ENCODE measurements at regions not wholly inside any gene's neighbourhood (a gene's known extent, or its start where the extent isn't known, plus 50 kb on each side); places are given as distances from the start of the nearest gene placed in this dataset.

DNA sequence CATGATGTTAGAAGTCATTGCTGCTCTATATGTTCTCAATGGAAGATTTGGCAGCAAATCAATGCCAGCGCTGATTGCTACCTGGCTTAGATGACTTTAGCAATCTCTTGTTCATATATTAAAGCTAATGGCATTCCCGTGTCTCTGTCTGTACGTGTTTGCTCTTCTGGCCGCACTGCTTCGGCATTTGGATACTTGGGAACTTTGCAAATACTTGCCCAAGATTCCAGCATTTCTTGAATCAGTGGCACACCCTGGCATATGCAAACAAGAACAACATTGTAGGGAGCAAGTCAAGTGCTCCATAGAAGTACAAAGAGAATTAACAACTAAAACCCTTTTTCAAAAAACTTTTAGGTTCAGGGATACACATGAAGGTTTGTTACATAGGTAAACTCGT lies 128.9 kb upstream of the TMEM164 start:
- in situ Hi-C loops (cut with MboI; ENCODE audit: low sequenced_read_pairs) = no loop called here

DNA sequence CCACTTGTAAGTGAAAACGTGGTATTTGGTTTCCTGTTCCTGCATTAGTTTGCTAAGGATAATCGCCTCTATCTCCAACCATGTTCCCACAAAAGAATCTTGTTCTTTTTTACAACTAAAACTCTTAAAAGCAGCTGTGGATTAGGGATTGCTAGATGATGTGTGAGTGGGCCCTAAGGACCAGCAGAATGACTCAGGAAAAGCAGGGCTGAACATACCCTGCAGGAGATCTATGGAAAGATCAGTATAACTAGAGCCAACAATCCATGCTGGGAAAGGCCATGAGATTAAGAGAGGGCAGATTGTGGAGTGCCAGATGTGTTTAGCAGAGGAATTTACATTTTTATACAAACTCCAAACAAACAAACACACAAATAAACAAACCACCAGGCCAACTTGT lies 128.4 kb upstream of the TMEM164 start:
- in situ Hi-C loops (cut with MboI; ENCODE audit: low sequenced_read_pairs) = no loop called here

DNA sequence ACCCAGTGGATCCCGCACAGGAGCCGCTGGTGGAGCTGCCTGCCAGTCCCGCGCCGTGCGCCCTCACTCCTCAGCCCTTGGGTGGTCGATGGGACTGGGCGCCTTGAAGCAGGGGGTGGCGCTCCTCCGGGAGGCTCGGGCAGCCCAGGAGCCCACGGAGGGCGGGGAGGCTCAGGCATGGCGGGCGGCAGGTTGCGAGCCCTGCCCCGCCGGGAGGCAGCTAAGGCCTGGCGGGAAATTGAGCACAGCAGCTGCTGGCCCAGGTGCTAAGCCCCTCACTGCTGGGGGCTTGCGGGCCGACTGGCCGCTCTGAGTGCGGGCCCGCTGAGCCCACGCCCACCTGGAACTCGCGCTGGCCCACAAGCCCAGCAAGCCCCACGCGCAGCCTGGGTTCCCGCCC lies 127.1 kb upstream of the TMEM164 start:
- in situ Hi-C loops (cut with MboI; ENCODE audit: low sequenced_read_pairs) = loop anchor here (25.0 kb wide), 1 partner anchor 389 kb away; the partner anchor contains the start of gene GUCY2F

- in situ Hi-C loops (cut with MboI; ENCODE audit: low sequenced_read_pairs) = loop anchor here (25.0 kb wide), 1 partner anchor 391 kb away; the partner anchor contains the start of gene GUCY2F
Observed at GRCh38 chrX:109878236-109878635, 124.7 kb upstream of the TMEM164 start.

- in situ Hi-C loops (cut with MboI; ENCODE audit: low sequenced_read_pairs) = loop anchor here (25.0 kb wide), 1 partner anchor 393 kb away; the partner anchor contains the start of gene GUCY2F
Observed at GRCh38 chrX:109879991-109880390, 122.9 kb upstream of the TMEM164 start.

DNA sequence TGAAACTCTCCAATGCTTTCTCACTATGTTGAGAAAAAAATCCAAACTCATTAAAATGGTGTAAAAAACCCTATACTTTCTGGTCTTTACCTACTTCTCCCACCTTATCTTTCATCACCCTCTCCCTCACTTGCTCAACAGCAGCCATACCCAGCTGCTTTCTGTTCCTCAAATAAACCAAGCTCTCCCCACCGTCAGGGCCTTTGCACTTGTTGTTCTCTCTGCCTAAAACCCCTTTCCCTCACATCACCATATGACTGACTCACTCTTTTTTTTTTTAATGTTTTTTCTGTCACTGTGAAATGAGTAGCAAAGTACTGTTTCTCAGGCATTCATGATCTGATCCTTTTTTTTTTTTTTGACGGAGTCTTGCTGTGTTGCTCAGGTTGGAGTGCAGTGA lies 122.3 kb upstream of the TMEM164 start:
- in situ Hi-C loops (cut with MboI; ENCODE audit: low sequenced_read_pairs) = loop anchor here (25.0 kb wide), 1 partner anchor 393 kb away; the partner anchor contains the start of gene GUCY2F

- in situ Hi-C loops (cut with MboI; ENCODE audit: low sequenced_read_pairs) = loop anchor here (25.0 kb wide), 1 partner anchor 399 kb away; the partner anchor contains the start of gene GUCY2F
Observed at GRCh38 chrX:109886122-109886761, 116.7 kb upstream of the TMEM164 start.

DNA sequence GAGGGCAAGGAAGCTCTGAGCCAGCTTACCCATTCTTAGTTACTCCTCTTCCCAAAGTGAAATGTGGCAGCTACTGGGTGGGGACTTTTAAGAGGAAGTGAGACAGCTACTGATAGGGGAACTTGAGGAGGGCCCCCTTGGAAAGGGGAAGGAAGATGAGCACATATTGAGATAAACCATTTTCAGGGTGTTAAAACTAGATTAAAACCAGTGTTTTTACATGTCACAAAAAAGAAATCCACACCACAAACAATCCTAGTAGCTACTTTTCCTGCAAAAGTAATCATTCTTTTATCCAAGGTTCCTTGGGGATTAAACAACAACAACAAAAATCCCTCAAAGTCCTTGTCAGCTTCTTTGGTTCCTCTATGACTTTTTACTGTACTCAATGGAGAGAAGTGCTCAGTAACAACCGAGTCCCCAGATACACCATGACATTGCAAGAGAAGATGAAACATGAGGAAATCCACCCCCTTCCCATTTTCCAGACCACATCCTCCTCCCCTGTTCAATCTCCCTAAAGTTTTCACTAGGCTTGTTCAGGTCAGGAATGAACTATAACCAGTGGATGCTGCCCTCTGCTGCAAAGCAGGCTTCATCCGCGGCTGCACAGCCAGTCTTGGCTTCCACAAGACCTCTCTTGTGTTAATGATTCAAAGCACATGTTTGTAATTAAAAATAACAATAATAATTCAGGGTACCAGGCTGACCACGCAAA lies 113.5 kb upstream of the TMEM164 start:
- in situ Hi-C loops (cut with MboI; ENCODE audit: low sequenced_read_pairs) = loop anchor here (25.0 kb wide), 1 partner anchor 402 kb away; the partner anchor contains the start of gene GUCY2F

- in situ Hi-C loops (cut with MboI; ENCODE audit: low sequenced_read_pairs) = loop anchor here (25.0 kb wide), 1 partner anchor 403 kb away; the partner anchor contains the start of gene GUCY2F
Observed at GRCh38 chrX:109890300-109890699, 112.6 kb upstream of the TMEM164 start.

GRCh38 chrX:109890910-109891502 lies 111.9 kb upstream of the TMEM164 start:
- in situ Hi-C loops (cut with MboI; ENCODE audit: low sequenced_read_pairs) = loop anchor here (25.0 kb wide), 1 partner anchor 404 kb away; the partner anchor contains the start of gene GUCY2F

- in situ Hi-C loops (cut with MboI; ENCODE audit: low sequenced_read_pairs) = loop anchor here (25.0 kb wide), 1 partner anchor 409 kb away; the partner anchor contains the start of gene GUCY2F
Observed at GRCh38 chrX:109896024-109896423, 106.9 kb upstream of the TMEM164 start.

DNA sequence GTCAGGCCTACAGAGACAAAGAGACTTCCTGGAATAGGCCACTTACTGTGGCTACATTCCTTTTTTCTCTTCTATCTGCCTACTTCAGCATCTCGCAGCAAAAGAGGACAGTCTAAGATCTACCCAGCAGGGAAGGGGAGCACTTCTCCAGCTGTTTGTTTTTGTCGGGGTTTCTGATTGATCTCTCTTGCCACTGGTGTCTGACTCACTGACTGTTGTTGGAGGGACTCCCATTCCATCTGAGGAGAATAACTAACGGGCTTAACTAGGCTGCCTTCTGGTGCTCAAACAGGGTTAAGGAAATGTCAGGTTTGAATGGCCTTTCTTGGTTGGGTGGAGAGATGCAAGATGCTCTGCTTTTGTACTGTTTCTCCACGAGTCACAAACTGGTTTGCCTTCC lies 100.2 kb upstream of the TMEM164 start:
- in situ Hi-C loops (cut with MboI; ENCODE audit: low sequenced_read_pairs) = loop anchor here (25.0 kb wide), 1 partner anchor 510 kb away; no protein-coding TSS in a partner anchor

DNA sequence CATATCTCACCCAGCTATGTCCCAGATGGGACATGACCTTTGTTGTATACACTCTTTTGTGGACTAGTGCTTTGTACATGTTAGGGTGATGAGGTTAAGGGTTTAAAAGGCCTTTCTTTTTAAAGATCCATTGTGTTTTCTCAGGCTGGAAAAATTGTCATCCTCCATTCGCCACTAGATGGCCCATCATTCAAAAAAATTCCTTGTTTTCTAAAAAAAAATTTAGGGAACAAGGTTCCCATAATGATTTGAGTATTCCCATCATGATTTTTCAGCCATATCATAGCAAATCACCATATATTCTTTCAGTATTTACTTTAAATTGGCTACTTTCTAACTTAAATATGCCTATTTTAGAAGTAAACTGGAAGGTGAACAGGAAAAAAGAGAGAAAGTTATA lies 91.9 kb upstream of the TMEM164 start:
- in situ Hi-C loops (cut with MboI; ENCODE audit: low sequenced_read_pairs) = loop anchor here (25.0 kb wide), 1 partner anchor 501 kb away; no protein-coding TSS in a partner anchor

GRCh38 chrX:109912993-109913392 lies 89.9 kb upstream of the TMEM164 start:
- in situ Hi-C loops (cut with MboI; ENCODE audit: low sequenced_read_pairs) = loop anchor here (25.0 kb wide), 1 partner anchor 499 kb away; no protein-coding TSS in a partner anchor

DNA sequence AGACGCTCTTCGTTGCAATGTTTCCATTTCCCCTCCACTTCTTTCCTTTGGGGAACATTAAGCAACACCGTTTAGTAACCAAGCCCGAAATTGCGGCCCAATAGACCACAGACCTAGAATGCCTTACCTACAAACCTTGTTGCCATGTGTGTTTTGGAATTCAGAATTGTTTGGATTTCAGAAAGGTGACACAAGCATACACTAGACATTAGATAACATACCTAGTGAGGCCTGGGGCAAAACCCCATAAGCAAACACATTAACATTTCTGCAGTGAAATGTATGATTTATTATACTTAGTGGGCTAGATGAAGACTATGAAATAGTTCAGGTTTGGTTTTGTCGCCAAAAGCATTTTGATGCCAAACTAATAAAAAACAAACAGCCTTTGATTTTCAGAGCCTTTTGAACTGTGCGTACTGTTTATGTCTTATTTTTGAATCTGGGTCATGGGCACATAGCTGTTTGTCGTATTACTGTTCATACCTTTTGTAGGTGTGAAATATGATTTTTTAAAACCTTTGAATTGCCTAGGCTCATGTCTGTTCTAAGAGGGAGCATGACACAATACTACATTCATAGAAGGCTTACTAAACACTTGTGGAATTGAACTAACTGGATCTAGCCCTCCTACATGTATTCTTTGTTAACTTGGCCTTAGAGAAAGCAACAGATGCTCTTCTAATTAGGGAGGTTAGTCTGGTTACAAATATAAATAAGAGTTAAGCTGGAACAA lies 88.6 kb upstream of the TMEM164 start:
- in situ Hi-C loops (cut with MboI; ENCODE audit: low sequenced_read_pairs) = loop anchor here (25.0 kb wide), 1 partner anchor 498 kb away; no protein-coding TSS in a partner anchor

DNA sequence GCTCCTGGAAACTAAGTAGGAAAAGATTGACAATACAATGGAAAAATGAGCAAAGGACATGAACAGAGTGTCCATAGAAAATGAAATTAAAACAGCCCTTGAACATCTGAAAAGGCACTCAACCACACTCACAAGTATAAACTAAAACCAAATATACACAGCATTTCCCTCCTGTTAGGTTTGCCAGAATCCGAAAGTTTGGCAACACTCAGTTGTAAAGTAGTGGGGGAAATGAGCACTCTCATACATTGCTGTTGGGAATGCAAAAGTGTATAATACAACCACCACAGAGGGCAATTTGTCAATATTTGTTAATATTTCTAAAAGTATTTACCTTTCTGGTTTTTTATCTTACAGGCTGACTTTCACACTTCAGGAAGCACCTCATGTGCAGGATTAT lies 84.2 kb upstream of the TMEM164 start:
- in situ Hi-C loops (cut with MboI; ENCODE audit: low sequenced_read_pairs) = loop anchor here (25.0 kb wide), 1 partner anchor 494 kb away; no protein-coding TSS in a partner anchor

DNA sequence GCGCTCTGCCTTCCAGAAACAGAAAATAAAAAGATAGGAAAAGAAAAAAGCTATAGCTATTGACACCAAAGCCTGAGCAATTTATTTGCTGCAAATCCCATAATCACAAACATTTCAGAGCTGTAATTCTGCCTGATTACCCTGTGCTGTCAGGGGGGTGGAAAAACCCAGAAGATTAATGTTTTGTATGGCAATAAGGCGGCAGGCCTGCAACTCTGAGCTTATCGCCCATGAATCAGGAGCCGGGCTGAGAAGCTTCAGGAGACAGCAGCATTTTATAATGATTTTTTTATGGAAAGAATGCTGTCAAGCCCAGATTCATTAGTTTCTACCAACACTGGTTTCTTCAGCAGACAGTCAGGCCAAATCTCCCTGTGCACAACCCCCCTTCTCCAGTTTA lies 82.6 kb upstream of the TMEM164 start:
- in situ Hi-C loops (cut with MboI; ENCODE audit: low sequenced_read_pairs) = loop anchor here (25.0 kb wide), 1 partner anchor 492 kb away; no protein-coding TSS in a partner anchor

GRCh38 chrX:109920868-109921267 lies 82.0 kb upstream of the TMEM164 start:
- in situ Hi-C loops (cut with MboI; ENCODE audit: low sequenced_read_pairs) = loop anchor here (25.0 kb wide), 1 partner anchor 491 kb away; no protein-coding TSS in a partner anchor

DNA sequence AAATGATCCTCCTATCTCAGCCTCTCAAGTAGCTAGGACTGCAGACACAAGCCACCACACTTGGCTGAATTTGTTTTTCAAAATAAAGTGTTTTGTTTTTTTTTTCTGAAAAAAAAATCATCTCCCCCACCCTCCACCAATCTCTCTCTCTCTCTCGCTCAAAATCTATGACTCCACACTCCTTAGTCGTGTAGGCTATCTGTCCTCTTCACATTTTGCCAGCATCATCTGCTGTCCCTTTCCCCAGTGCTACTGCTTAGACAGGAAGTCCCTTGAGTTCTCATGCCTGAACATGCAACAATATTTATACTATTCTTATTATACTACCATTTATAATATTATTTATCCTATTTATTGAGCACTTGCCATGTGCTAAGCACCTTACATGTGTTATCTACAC lies 80.7 kb upstream of the TMEM164 start:
- in situ Hi-C loops (cut with MboI; ENCODE audit: low sequenced_read_pairs) = loop anchor here (25.0 kb wide), 1 partner anchor 490 kb away; no protein-coding TSS in a partner anchor

GRCh38 chrX:109925003-109925402 lies 77.9 kb upstream of the TMEM164 start:
- in situ Hi-C loops (cut with MboI; ENCODE audit: low sequenced_read_pairs) = loop anchor here (25.0 kb wide), 1 partner anchor 937 kb away; no protein-coding TSS in a partner anchor
